ENCODE measurements at regions not wholly inside any gene's neighbourhood (a gene's known extent, or its start where the extent isn't known, plus 50 kb on each side); places are given as distances from the start of the nearest gene placed in this dataset.
A peak's percentile ranks its signal among the peaks of the same experiment; 100 is the strongest.

DNA sequence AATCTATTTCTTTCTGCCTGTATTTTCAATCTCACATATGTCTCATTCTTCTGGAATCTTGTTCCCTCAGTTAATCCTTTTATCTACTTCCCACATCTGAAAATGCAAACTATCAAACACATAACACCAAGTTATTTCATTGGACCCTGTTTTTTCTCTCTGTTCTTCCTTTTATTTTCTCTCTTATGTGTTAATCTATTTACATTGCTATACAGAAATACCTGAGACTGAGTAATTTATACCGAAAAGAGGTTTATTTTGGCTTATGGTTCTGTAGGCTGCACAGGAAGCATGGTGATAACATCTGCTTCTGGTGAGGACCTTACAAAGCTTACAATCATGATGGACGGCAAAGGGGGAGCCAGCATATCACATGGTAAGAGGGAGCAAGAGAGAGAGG, 247.6 kb downstream of the TGFB2 start:
- H3K4me3 Mint-ChIP-seq (ENCODE audit: unreplicated experiment), result no peak overlapping the region
- H3K4me1 Mint-ChIP-seq (ENCODE audit: low read depth), result peaks cover 22% of the 10 kb centered on the region
- no peak for DNase-seq (ENCODE audit: low spot score)
- H3K27ac Mint-ChIP-seq (ENCODE audit: unreplicated experiment), result peak overlapping the region; percentile 34
- H3K36me3 Mint-ChIP-seq (ENCODE audit: low read depth), result no peaks in the 10 kb centered on the region
- no peaks in the 10 kb centered on the region for H3K27me3 Mint-ChIP-seq (ENCODE audit: low read depth)
- peaks cover 3% of the 10 kb centered on the region for H3K9me3 Mint-ChIP-seq (ENCODE audit: low read depth)
- TF ChIP-seq, protein P1, sequence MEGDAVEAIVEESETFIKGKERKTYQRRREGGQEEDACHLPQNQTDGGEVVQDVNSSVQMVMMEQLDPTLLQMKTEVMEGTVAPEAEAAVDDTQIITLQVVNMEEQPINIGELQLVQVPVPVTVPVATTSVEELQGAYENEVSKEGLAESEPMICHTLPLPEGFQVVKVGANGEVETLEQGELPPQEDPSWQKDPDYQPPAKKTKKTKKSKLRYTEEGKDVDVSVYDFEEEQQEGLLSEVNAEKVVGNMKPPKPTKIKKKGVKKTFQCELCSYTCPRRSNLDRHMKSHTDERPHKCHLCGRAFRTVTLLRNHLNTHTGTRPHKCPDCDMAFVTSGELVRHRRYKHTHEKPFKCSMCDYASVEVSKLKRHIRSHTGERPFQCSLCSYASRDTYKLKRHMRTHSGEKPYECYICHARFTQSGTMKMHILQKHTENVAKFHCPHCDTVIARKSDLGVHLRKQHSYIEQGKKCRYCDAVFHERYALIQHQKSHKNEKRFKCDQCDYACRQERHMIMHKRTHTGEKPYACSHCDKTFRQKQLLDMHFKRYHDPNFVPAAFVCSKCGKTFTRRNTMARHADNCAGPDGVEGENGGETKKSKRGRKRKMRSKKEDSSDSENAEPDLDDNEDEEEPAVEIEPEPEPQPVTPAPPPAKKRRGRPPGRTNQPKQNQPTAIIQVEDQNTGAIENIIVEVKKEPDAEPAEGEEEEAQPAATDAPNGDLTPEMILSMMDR (IDR thresholded peaks at IDR 0.05), result no peak

DNA sequence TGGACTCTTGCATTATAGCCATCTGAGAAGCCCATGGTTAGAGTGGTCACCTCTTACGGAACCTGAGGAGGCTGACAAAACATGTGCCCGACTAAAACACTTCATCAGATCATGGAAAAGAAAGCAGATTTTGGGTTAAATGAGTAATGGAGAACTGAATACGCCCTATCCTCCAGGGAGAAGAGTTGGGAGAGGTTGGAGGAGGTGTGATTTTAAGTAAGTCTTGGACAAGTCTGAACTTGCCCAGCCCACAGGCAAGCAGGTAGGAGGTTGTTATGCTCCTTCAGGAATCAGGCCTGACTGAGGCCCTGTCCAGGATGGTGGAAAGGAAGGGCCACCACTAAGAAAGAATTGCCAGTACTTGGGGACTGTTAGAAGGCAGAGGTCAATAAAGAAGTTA, 255.8 kb downstream of the TGFB2 start:
- peaks cover 21% of the 10 kb centered on the region for H3K4me1 Mint-ChIP-seq (ENCODE audit: low read depth)
- no peak overlapping the region for H3K27ac Mint-ChIP-seq (ENCODE audit: unreplicated experiment)
- no peaks in the 10 kb centered on the region for H3K36me3 Mint-ChIP-seq (ENCODE audit: low read depth)
- DNase-seq (ENCODE audit: low spot score), result no peak
- H3K9me3 Mint-ChIP-seq (ENCODE audit: low read depth), result peaks cover under 1% of the 10 kb centered on the region
- H3K27me3 Mint-ChIP-seq (ENCODE audit: low read depth), result no peaks in the 10 kb centered on the region
- H3K4me3 Mint-ChIP-seq (ENCODE audit: unreplicated experiment), result no peak overlapping the region
- TF ChIP-seq, protein P1 (IDR thresholded peaks at IDR 0.05), result no peak

DNA sequence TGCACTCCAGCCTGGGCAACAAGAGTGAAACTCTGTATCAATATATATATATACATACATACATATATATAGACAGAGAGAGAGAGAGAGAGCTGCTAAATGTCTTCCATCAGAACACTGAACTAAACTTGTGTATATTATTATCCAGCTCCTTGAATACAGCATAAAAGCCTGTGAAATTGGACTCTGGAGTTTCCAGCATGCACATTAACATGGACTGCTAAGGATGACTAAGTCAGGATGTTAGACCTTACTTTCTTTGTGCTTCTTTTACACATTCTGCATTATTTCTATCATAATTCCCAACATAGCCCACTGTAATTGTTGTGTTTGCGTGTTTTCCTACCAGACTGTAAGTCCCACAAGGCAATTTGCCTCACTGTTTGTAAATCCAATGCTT, 259.1 kb downstream of the TGFB2 start:
- H3K27me3 Mint-ChIP-seq (ENCODE audit: low read depth), result no peaks in the 10 kb centered on the region
- no peak for DNase-seq (ENCODE audit: low spot score)
- TF ChIP-seq, protein P1 (IDR thresholded peaks at IDR 0.05), result no peak
- peaks cover 15% of the 10 kb centered on the region for H3K9me3 Mint-ChIP-seq (ENCODE audit: low read depth)
- no peak overlapping the region for H3K27ac Mint-ChIP-seq (ENCODE audit: unreplicated experiment)
- peaks cover 21% of the 10 kb centered on the region for H3K4me1 Mint-ChIP-seq (ENCODE audit: low read depth)
- peaks cover 5% of the 10 kb centered on the region for H3K36me3 Mint-ChIP-seq (ENCODE audit: low read depth)
- no peak overlapping the region for H3K4me3 Mint-ChIP-seq (ENCODE audit: unreplicated experiment)

DNA sequence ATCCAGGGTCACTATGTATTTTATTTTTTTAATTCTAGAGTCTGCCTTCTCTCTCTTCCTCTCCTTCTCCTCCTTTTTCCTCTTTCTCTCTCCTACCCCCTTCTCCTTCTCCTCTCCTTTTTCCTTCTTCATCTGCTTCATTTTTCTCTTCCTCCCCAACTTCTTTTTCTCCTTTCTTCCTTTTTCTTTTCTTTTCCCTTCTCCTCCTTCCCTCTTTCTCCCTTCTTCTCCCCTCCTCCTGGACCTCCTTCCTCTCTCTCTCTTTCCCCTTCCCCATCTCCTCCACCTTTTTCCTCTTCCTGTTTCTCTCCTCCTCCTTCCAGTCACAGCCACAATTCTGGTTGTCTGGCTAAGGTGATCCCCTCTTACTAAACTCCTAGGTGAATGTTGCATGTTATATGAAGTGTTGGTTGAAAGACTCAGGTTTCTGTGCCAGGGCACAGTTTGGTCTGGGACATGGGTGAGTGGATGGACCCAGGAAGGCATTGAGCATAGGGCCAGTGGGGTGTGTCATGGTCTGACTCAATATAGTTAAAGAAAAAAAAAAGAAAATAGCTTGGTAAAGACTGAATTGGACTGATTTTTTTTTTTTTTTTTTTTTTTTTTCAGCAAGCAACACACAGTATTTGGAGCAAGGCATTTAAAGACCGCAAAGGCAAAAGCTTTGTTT, 266.9 kb downstream of the TGFB2 start:
- H3K9me3 Mint-ChIP-seq (ENCODE audit: low read depth), result peaks cover 19% of the 10 kb centered on the region
- H3K27ac Mint-ChIP-seq (ENCODE audit: unreplicated experiment), result no peak overlapping the region
- H3K36me3 Mint-ChIP-seq (ENCODE audit: low read depth), result peaks cover 5% of the 10 kb centered on the region
- TF ChIP-seq, protein P1 (IDR thresholded peaks at IDR 0.05), result no peak
- no peak for DNase-seq (ENCODE audit: low spot score)
- H3K27me3 Mint-ChIP-seq (ENCODE audit: low read depth), result no peaks in the 10 kb centered on the region
- H3K4me3 Mint-ChIP-seq (ENCODE audit: unreplicated experiment), result no peak overlapping the region
- H3K4me1 Mint-ChIP-seq (ENCODE audit: low read depth), result peaks cover 6% of the 10 kb centered on the region

DNA sequence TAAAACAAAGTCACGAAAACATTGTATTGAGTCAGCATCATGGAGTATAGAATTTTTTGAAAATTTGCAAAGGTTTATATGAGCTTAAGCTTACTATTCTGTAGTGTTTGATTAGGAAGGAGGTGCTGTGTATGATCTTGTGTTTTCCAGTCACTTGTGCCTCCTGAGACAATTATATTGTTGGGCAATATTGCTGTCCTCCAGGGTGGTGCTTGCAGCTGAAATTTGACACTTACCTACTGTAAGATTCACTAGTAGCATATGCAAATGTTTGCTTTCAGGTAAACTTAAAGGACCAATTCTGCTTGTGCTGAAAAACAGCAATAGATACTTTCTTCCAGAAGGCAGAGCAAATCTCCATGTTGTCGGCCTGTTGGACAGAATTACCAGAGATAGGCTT, 268.0 kb downstream of the TGFB2 start:
- Mint-ChIP-seq H3K4me3 (ENCODE audit: unreplicated experiment) (no peak overlapping the region), H3K27me3 (ENCODE audit: low read depth) (no peaks in the 10 kb centered on the region), H3K36me3 (ENCODE audit: low read depth) (peaks cover 5% of the 10 kb centered on the region), H3K4me1 (ENCODE audit: low read depth) (peaks cover 6% of the 10 kb centered on the region), H3K9me3 (ENCODE audit: low read depth) (peaks cover 16% of the 10 kb centered on the region), H3K27ac (ENCODE audit: unreplicated experiment) (no peak overlapping the region)
- DNase-seq (ENCODE audit: low spot score), result no peak
- TF ChIP-seq, protein P1 (IDR thresholded peaks at IDR 0.05), result no peak

Measured in chondrocyte (in vitro differentiated cells).